Mesendoderm (in vitro differentiated cells): ENCODE measurements at regions not wholly inside any gene's neighbourhood (a gene's known extent, or its start where the extent isn't known, plus 50 kb on each side); places are given as distances from the start of the nearest gene placed in this dataset.
"Not testable (repeated sequence)": the region's sequence is repeated elsewhere in the genome, so short reads cannot be mapped to it uniquely, and the experiment has no call there.

Experiments
- DNase-seq: peaks from one replicate; pipeline ENCODE4 v3.0.0; 2013
- H2AK5ac ChIP-seq: 2 replicates; pipeline ENCODE4 v1.6.1; 2013; ENCODE audit warnings: low read length, inconsistent platforms
- H2BK120ac ChIP-seq: 2 replicates; pipeline ENCODE4 v1.6.1; 2013; ENCODE audit warnings: low read depth, mild to moderate bottlenecking, low read length, moderate library complexity, mixed read lengths
- H2BK15ac ChIP-seq: replicated peaks from 2 replicates; pipeline ENCODE4 v1.6.1; 2013; ENCODE audit warnings: low read depth, mild to moderate bottlenecking, moderate library complexity
- H2BK5ac ChIP-seq: 2 replicates; pipeline ENCODE4 v1.6.1; 2013; ENCODE audit warnings: low read length, inconsistent platforms
- H3K18ac ChIP-seq: 2 replicates; pipeline ENCODE4 v1.6.1; 2013; ENCODE audit warnings: mild to moderate bottlenecking, low read length, mixed read lengths
- H3K23ac ChIP-seq: one replicate; pipeline ENCODE4 v1.6.1; 2013; ENCODE audit warnings: low read length
- H3K27ac ChIP-seq: 2 replicates; pipeline ENCODE4 v1.5.1; 2013; ENCODE audit warnings: low read depth, mild to moderate bottlenecking, inconsistent platforms, low read length, moderate library complexity
- H3K27me3 ChIP-seq: 2 replicates; pipeline ENCODE4 v1.6.1; 2013; ENCODE audit warnings: low read length, control low read depth, mild to moderate bottlenecking, inconsistent platforms; ENCODE audit not compliant: insufficient read depth, poor library complexity
- H3K36me3 ChIP-seq: 2 replicates; pipeline ENCODE4 v1.6.1; 2013; ENCODE audit warnings: low read length, inconsistent platforms; ENCODE audit not compliant: control insufficient read depth, insufficient read depth
- H3K4ac ChIP-seq: one replicate; pipeline ENCODE4 v1.6.1; 2013; ENCODE audit warnings: low read depth, mild to moderate bottlenecking, low read length, moderate library complexity
- H3K4me1 ChIP-seq: 2 replicates; pipeline ENCODE4 v1.6.1; 2013; ENCODE audit warnings: low read depth, low read length, inconsistent platforms; ENCODE audit not compliant: control insufficient read depth
- H3K4me2 ChIP-seq: 2 replicates; pipeline ENCODE4 v1.6.1; 2013; ENCODE audit warnings: low read length
- H3K4me3 ChIP-seq: 2 replicates; pipeline ENCODE4 v1.5.1; 2013; ENCODE audit warnings: mild to moderate bottlenecking, low read length
- H3K56ac ChIP-seq: one replicate; pipeline ENCODE4 v1.6.1; 2013; ENCODE audit warnings: low read length
- H3K79me1 ChIP-seq: 2 replicates; pipeline ENCODE4 v1.6.1; 2013; ENCODE audit warnings: low read length, inconsistent platforms
- H3K79me2 ChIP-seq: 2 replicates; pipeline ENCODE4 v1.6.1; 2013; ENCODE audit warnings: mild to moderate bottlenecking, low read length; ENCODE audit not compliant: control insufficient read depth, insufficient read depth
- H3K9ac ChIP-seq: 2 replicates; pipeline ENCODE4 v1.6.1; 2013; ENCODE audit warnings: low read length, inconsistent platforms
- H4K5ac ChIP-seq: one replicate; pipeline ENCODE4 v1.6.1; 2013; ENCODE audit warnings: low read length
- H4K8ac ChIP-seq: one replicate; pipeline ENCODE4 v1.6.1; 2013; ENCODE audit warnings: low read depth, mild to moderate bottlenecking, control low read depth, low read length, moderate library complexity
- WGBS: extraction: QIAGEN DNeasy Blood & Tissue Kit; methylation state at CpG from one replicate; pipeline ENCODE4 v1.1.7; 2013; ENCODE audit warnings: low lambda C conversion rate, missing lambda C conversion rate; ENCODE audit not compliant: insufficient coverage; ENCODE audit errors: extremely low coverage; 5-methylcytosine and 5-hydroxymethylcytosine counted together

GRCh38 chr22:16658068-16658467, 65.5 kb upstream of the CCT8L2 start:
- H3K27ac ChIP-seq = no peak overlapping the region
- no peaks in the 10 kb centered on the region for H3K79me1 ChIP-seq
- H2BK15ac ChIP-seq = no peak overlapping the region
- no peak overlapping the region for H2AK5ac ChIP-seq
- H2BK120ac ChIP-seq = no peak overlapping the region
- no peak overlapping the region for H2BK5ac ChIP-seq
- no peaks in the 10 kb centered on the region for H3K79me2 ChIP-seq
- H3K27me3 ChIP-seq = no peaks in the 10 kb centered on the region
- no peak overlapping the region for H3K18ac ChIP-seq
- H3K36me3 ChIP-seq = no peaks in the 10 kb centered on the region
- H3K4me2 ChIP-seq = no peak overlapping the region
- no peak overlapping the region for H4K8ac ChIP-seq
- H3K4me1 ChIP-seq = no peaks in the 10 kb centered on the region
- DNase-seq = no peak
- no peak overlapping the region for H3K4me3 ChIP-seq
- no peak overlapping the region for H4K5ac ChIP-seq
- no peak overlapping the region for H3K4ac ChIP-seq
- no peak overlapping the region for H3K56ac ChIP-seq
- no peak overlapping the region for H3K9ac ChIP-seq
- H3K23ac ChIP-seq = no peak overlapping the region

DNA sequence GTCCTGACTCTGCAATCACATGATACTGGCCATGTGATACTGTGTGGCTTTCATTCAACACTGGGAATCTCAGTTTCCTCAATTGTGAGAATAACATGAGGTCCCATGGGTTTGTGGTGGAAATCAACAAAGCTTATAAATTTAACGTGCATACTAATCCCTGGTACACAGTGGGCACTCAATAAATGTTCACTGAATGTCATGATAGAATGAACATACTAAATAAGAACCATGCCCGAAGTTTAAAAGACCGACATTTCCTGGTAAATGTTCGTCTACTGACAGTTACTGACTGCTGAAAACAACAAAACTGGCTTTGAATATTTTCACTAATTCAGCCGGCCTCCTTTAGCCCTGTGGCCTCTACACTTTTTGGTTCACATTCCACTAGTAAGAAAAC, 62.3 kb upstream of the CCT8L2 start:
- H3K4me1 ChIP-seq = no peaks in the 10 kb centered on the region
- no peak overlapping the region for H3K23ac ChIP-seq
- no peak overlapping the region for H2BK120ac ChIP-seq
- no peaks in the 10 kb centered on the region for H3K27me3 ChIP-seq
- H3K36me3 ChIP-seq = no peaks in the 10 kb centered on the region
- no peak overlapping the region for H3K9ac ChIP-seq
- H3K4me3 ChIP-seq = no peak overlapping the region
- no peak for DNase-seq
- no peak overlapping the region for H2BK5ac ChIP-seq
- WGBS = no CpG with 5 or more reads among the region's 5 CpGs
- no peak overlapping the region for H2BK15ac ChIP-seq
- H4K5ac ChIP-seq = no peak overlapping the region
- H3K79me1 ChIP-seq = no peaks in the 10 kb centered on the region
- H3K4ac ChIP-seq = no peak overlapping the region
- H3K79me2 ChIP-seq = no peaks in the 10 kb centered on the region
- no peak overlapping the region for H2AK5ac ChIP-seq
- no peak overlapping the region for H3K27ac ChIP-seq
- no peak overlapping the region for H4K8ac ChIP-seq
- H3K4me2 ChIP-seq = no peak overlapping the region
- no peak overlapping the region for H3K56ac ChIP-seq
- no peak overlapping the region for H3K18ac ChIP-seq

GRCh38 chr22:16654336-16654735, 61.7 kb upstream of the CCT8L2 start:
- H3K56ac ChIP-seq, H3K23ac ChIP-seq, H3K9ac ChIP-seq, H3K4me3 ChIP-seq, DNase-seq, H4K5ac ChIP-seq, H2BK5ac ChIP-seq, H4K8ac ChIP-seq, H3K18ac ChIP-seq, H3K79me2 ChIP-seq, H3K27ac ChIP-seq, H3K4me2 ChIP-seq, H2BK120ac ChIP-seq, H3K4ac ChIP-seq, H2BK15ac ChIP-seq, H2AK5ac ChIP-seq, H3K4me1 ChIP-seq, H3K27me3 ChIP-seq, H3K36me3 ChIP-seq, H3K79me1 ChIP-seq: not testable (repeated sequence)
- no CpG with 5 or more reads among the region's 2 CpGs for WGBS

DNA sequence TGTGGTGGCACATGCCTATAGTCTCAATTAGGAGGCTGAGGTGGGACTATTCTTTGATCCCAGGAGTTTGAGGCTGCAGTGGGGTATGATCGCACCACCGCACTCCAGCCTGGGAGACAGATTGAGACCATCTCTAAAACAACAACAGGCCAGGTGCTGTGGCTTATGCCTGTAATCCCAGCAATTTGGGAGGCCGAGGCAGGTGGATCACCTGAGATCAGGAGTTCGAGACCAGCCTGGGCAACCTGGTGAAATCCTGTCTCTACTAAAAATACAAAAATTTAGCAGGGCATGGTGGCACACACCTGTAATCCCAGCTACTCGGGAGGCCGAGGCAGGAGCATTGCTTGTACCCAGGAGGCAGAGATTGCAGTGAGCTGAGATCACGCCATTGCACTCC, 60.6 kb upstream of the CCT8L2 start:
- H3K27ac ChIP-seq, H2BK15ac ChIP-seq, H2AK5ac ChIP-seq, H3K79me1 ChIP-seq, H3K56ac ChIP-seq, H3K4ac ChIP-seq, H2BK120ac ChIP-seq, H3K23ac ChIP-seq, H3K27me3 ChIP-seq, DNase-seq, H3K18ac ChIP-seq, H3K36me3 ChIP-seq, H4K8ac ChIP-seq, H3K4me3 ChIP-seq, H4K5ac ChIP-seq, H3K9ac ChIP-seq, H3K4me2 ChIP-seq, H3K79me2 ChIP-seq, H2BK5ac ChIP-seq, H3K4me1 ChIP-seq: not testable (repeated sequence)
- WGBS = no CpG with 5 or more reads among the region's 7 CpGs

- WGBS = no CpG with 5 or more reads among the region's 4 CpGs
- H3K56ac ChIP-seq = no peak overlapping the region
- no peaks in the 10 kb centered on the region for H3K79me1 ChIP-seq
- peak; percentile 0 for DNase-seq
- no peaks in the 10 kb centered on the region for H3K36me3 ChIP-seq
- H3K9ac ChIP-seq = no peak overlapping the region
- no peaks in the 10 kb centered on the region for H3K4me1 ChIP-seq
- no peak overlapping the region for H3K18ac ChIP-seq
- H3K4me2 ChIP-seq = no peak overlapping the region
- H2BK120ac ChIP-seq = no peak overlapping the region
- no peak overlapping the region for H4K8ac ChIP-seq
- H3K27ac ChIP-seq = no peak overlapping the region
- no peak overlapping the region for H4K5ac ChIP-seq
- no peak overlapping the region for H2BK5ac ChIP-seq
- H3K27me3 ChIP-seq = no peaks in the 10 kb centered on the region
- no peaks in the 10 kb centered on the region for H3K79me2 ChIP-seq
- no peak overlapping the region for H2AK5ac ChIP-seq
- no peak overlapping the region for H3K4me3 ChIP-seq
- H2BK15ac ChIP-seq = no peak overlapping the region
- H3K23ac ChIP-seq = no peak overlapping the region
- H3K4ac ChIP-seq = no peak overlapping the region
Observed at GRCh38 chr22:16651217-16651616, 58.6 kb upstream of the CCT8L2 start.
